Astrocyte (in vitro differentiated cells and primary cell): ENCODE measurements at regions not wholly inside any gene's neighbourhood (a gene's known extent, or its start where the extent isn't known, plus 50 kb on each side); places are given as distances from the start of the nearest gene placed in this dataset.

Experiments used
- EZH2 ChIP-seq: IDR thresholded peaks from 2 replicates; pipeline ENCODE4 v1.6.1; 2012; ENCODE audit warnings: mild to moderate bottlenecking, low read length, inconsistent platforms; ENCODE audit not compliant: insufficient read depth
- TF ChIP-seq, protein P1 (sequence below): IDR thresholded peaks from 2 replicates; pipeline ENCODE4 v1.5.1; 2011; ENCODE audit warnings: low read depth, mild to moderate bottlenecking, inconsistent platforms, low read length, moderate library complexity; ENCODE audit not compliant: insufficient read depth

GRCh38 chr7:114173170-114173890 is 241.3 kb upstream of the FOXP2 start:
- TF ChIP-seq, protein P1, sequence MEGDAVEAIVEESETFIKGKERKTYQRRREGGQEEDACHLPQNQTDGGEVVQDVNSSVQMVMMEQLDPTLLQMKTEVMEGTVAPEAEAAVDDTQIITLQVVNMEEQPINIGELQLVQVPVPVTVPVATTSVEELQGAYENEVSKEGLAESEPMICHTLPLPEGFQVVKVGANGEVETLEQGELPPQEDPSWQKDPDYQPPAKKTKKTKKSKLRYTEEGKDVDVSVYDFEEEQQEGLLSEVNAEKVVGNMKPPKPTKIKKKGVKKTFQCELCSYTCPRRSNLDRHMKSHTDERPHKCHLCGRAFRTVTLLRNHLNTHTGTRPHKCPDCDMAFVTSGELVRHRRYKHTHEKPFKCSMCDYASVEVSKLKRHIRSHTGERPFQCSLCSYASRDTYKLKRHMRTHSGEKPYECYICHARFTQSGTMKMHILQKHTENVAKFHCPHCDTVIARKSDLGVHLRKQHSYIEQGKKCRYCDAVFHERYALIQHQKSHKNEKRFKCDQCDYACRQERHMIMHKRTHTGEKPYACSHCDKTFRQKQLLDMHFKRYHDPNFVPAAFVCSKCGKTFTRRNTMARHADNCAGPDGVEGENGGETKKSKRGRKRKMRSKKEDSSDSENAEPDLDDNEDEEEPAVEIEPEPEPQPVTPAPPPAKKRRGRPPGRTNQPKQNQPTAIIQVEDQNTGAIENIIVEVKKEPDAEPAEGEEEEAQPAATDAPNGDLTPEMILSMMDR: no peak
- no peak for TF ChIP-seq EZH2
